ENCODE measurements at regions not wholly inside any gene's neighbourhood (a gene's known extent, or its start where the extent isn't known, plus 50 kb on each side); places are given as distances from the start of the nearest gene placed in this dataset.

DNA sequence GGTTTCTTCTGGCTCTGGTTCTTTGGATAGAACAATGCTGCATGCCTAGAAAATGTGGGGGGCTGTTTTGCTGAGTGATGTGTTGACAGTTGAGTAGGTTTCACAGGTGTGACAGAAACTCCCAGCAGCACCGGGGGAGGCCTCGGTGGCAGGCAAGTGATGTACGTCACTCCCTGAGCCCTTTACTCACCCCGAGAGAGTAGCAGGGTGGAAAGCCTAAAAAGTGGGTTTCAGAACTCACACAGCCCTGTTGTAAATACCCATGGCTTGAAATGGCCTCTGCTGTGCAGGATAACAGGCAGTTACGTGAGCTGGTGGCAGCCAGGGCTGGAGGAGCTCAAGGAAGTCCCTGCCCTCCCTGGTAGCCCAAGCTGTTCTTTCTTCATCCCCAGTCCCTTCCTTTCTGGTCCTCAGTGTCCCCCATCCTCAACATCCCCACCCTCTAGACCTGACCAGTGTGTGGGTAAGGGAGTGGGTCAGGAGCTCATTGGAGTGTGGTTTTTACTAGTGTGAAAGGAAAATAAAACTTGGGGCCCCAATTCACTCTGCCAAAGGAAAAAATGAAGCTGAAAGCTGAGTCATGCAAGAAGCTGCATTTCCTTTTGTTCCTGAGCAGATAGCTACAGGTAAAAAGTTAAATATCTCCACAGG is 258.1 kb downstream of the STK31 start:
- no peaks in the 10 kb centered on the region for H3K4me1 ChIP-seq (ENCODE audit: control insufficient read depth, insufficient read depth, low read length, poor library complexity, severe bottlenecking)
- Mint-ChIP-seq H3K27ac (no peak overlapping the region), H3K27me3 (no peaks in the 10 kb centered on the region), H3K4me3 (no peak overlapping the region), H3K4me1 (no peaks in the 10 kb centered on the region), H3K9me3 (peaks cover 0 to 2% (median 0%) of the 10 kb centered on the region in 7 donors), H3K36me3 (no peaks in the 10 kb centered on the region)
- no peaks in the 10 kb centered on the region for H3K36me3 ChIP-seq (ENCODE audit: control insufficient read depth, insufficient read depth, low read length)
- no peak overlapping the region for H3K27ac ChIP-seq (ENCODE audit: insufficient read depth, low read length, poor library complexity, severe bottlenecking)
- H3K4me3 ChIP-seq (ENCODE audit: low read depth, low read length): no peak overlapping the region
- H3K9me3 ChIP-seq (ENCODE audit: control insufficient read depth in 2 of 2, low read length in 2 of 2): no peaks in the 10 kb centered on the region
- no peak for DNase-seq
- no peaks in the 10 kb centered on the region for H3K27me3 ChIP-seq (ENCODE audit: control insufficient read depth, insufficient read depth, low read length)
- no peak for ATAC-seq (ENCODE audit: low read depth in 2 of 2)

GRCh38 chr7:23968791-23969190 is 258.8 kb downstream of the STK31 start:
- Mint-ChIP-seq H3K27ac (no peak overlapping the region), H3K27me3 (no peaks in the 10 kb centered on the region), H3K9me3 (peaks cover 0 to 2% (median 0%) of the 10 kb centered on the region in 7 donors), H3K36me3 (no peaks in the 10 kb centered on the region), H3K4me1 (no peaks in the 10 kb centered on the region), H3K4me3 (no peak overlapping the region)
- Histone ChIP-seq H3K9me3 (ENCODE audit: control insufficient read depth in 2 of 2, low read length in 2 of 2) (no peaks in the 10 kb centered on the region), H3K27me3 (ENCODE audit: control insufficient read depth, insufficient read depth, low read length) (no peaks in the 10 kb centered on the region), H3K36me3 (ENCODE audit: control insufficient read depth, insufficient read depth, low read length) (no peaks in the 10 kb centered on the region), H3K4me1 (ENCODE audit: control insufficient read depth, insufficient read depth, low read length, poor library complexity, severe bottlenecking) (no peaks in the 10 kb centered on the region), H3K27ac (ENCODE audit: insufficient read depth, low read length, poor library complexity, severe bottlenecking) (no peak overlapping the region), H3K4me3 (ENCODE audit: low read depth, low read length) (no peak overlapping the region)
- no peak for ATAC-seq (ENCODE audit: low read depth in 2 of 2)
- DNase-seq: no peak

- H3K9me3 ChIP-seq (ENCODE audit: control insufficient read depth in 2 of 2, low read length in 2 of 2): no peaks in the 10 kb centered on the region
- ATAC-seq (ENCODE audit: low read depth in 2 of 2) (no peak), DNase-seq (no peak)
- no peak overlapping the region for H3K4me3 Mint-ChIP-seq
- no peaks in the 10 kb centered on the region for H3K36me3 ChIP-seq (ENCODE audit: control insufficient read depth, insufficient read depth, low read length)
- no peaks in the 10 kb centered on the region for H3K36me3 Mint-ChIP-seq
- H3K27me3 ChIP-seq (ENCODE audit: control insufficient read depth, insufficient read depth, low read length): no peaks in the 10 kb centered on the region
- H3K27me3 Mint-ChIP-seq: no peaks in the 10 kb centered on the region
- H3K27ac Mint-ChIP-seq: no peak overlapping the region
- H3K27ac ChIP-seq (ENCODE audit: insufficient read depth, low read length, poor library complexity, severe bottlenecking): no peak overlapping the region
- H3K4me3 ChIP-seq (ENCODE audit: low read depth, low read length): no peak overlapping the region
- no peaks in the 10 kb centered on the region for H3K4me1 ChIP-seq (ENCODE audit: control insufficient read depth, insufficient read depth, low read length, poor library complexity, severe bottlenecking)
- H3K9me3 Mint-ChIP-seq: peaks cover 0 to 5% (median 0%) of the 10 kb centered on the region in 7 donors
- H3K4me1 Mint-ChIP-seq: no peaks in the 10 kb centered on the region
Observed at GRCh38 chr7:23969443-23969842, 259.4 kb downstream of the STK31 start.

- Histone ChIP-seq H3K27me3 (ENCODE audit: control insufficient read depth, insufficient read depth, low read length) (no peaks in the 10 kb centered on the region), H3K4me3 (ENCODE audit: low read depth, low read length) (no peak overlapping the region), H3K27ac (ENCODE audit: insufficient read depth, low read length, poor library complexity, severe bottlenecking) (no peak overlapping the region), H3K9me3 (ENCODE audit: control insufficient read depth in 2 of 2, low read length in 2 of 2) (no peaks in the 10 kb centered on the region), H3K4me1 (ENCODE audit: control insufficient read depth, insufficient read depth, low read length, poor library complexity, severe bottlenecking) (no peaks in the 10 kb centered on the region), H3K36me3 (ENCODE audit: control insufficient read depth, insufficient read depth, low read length) (no peaks in the 10 kb centered on the region)
- DNase-seq (no peak), ATAC-seq (ENCODE audit: low read depth in 2 of 2) (no peak)
- no peaks in the 10 kb centered on the region for H3K4me1 Mint-ChIP-seq
- H3K27me3 Mint-ChIP-seq: no peaks in the 10 kb centered on the region
- H3K4me3 Mint-ChIP-seq: no peak overlapping the region
- H3K27ac Mint-ChIP-seq: no peak overlapping the region
- H3K9me3 Mint-ChIP-seq: peaks cover 0 to 5% (median 0%) of the 10 kb centered on the region in 7 donors
- H3K36me3 Mint-ChIP-seq: no peaks in the 10 kb centered on the region
Observed at GRCh38 chr7:23970193-23970592, 260.2 kb downstream of the STK31 start.

GRCh38 chr7:23971031-23971430 is 261.0 kb downstream of the STK31 start:
- H3K27ac ChIP-seq (ENCODE audit: insufficient read depth, low read length, poor library complexity, severe bottlenecking): no peak overlapping the region
- ATAC-seq (ENCODE audit: low read depth in 2 of 2) (no peak), DNase-seq (no peak)
- H3K36me3 ChIP-seq (ENCODE audit: control insufficient read depth, insufficient read depth, low read length): no peaks in the 10 kb centered on the region
- no peaks in the 10 kb centered on the region for H3K27me3 ChIP-seq (ENCODE audit: control insufficient read depth, insufficient read depth, low read length)
- no peak overlapping the region for H3K4me3 ChIP-seq (ENCODE audit: low read depth, low read length)
- no peaks in the 10 kb centered on the region for H3K27me3 Mint-ChIP-seq
- H3K9me3 Mint-ChIP-seq: peaks cover 0 to 5% (median 0%) of the 10 kb centered on the region in 7 donors
- H3K4me1 ChIP-seq (ENCODE audit: control insufficient read depth, insufficient read depth, low read length, poor library complexity, severe bottlenecking): no peaks in the 10 kb centered on the region
- H3K27ac Mint-ChIP-seq: no peak overlapping the region
- no peaks in the 10 kb centered on the region for H3K4me1 Mint-ChIP-seq
- H3K36me3 Mint-ChIP-seq: no peaks in the 10 kb centered on the region
- no peaks in the 10 kb centered on the region for H3K9me3 ChIP-seq (ENCODE audit: control insufficient read depth in 2 of 2, low read length in 2 of 2)
- no peak overlapping the region for H3K4me3 Mint-ChIP-seq

DNA sequence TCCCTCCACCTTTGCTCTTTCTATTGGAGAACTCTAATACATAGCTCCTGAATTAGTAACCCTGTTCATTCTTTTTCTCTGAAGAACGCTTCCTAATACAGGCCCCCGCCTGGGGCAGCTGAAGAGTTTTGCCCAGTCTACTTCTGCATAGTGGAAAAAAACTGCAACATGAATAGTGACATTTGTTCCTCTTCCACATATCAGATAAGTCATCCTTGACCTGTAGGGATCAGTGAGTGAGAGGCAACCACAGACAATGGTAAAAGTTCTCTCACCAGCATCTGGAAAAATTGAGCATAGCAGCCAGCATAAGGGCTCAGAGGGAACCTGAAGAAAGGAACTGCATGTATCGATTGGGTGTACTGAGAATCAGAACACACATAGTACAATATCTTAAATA is 262.0 kb downstream of the STK31 start:
- DNase-seq: no peak
- no peak for ATAC-seq (ENCODE audit: low read depth in 2 of 2)
- H3K27me3 ChIP-seq (ENCODE audit: control insufficient read depth, insufficient read depth, low read length): no peaks in the 10 kb centered on the region
- H3K4me3 Mint-ChIP-seq: no peak overlapping the region
- H3K36me3 ChIP-seq (ENCODE audit: control insufficient read depth, insufficient read depth, low read length): no peaks in the 10 kb centered on the region
- no peaks in the 10 kb centered on the region for H3K4me1 ChIP-seq (ENCODE audit: control insufficient read depth, insufficient read depth, low read length, poor library complexity, severe bottlenecking)
- H3K27ac ChIP-seq (ENCODE audit: insufficient read depth, low read length, poor library complexity, severe bottlenecking): no peak overlapping the region
- no peaks in the 10 kb centered on the region for H3K27me3 Mint-ChIP-seq
- H3K4me3 ChIP-seq (ENCODE audit: low read depth, low read length): no peak overlapping the region
- peaks cover 0 to 1% of the 10 kb centered on the region in 2 experiments for H3K9me3 ChIP-seq (ENCODE audit: control insufficient read depth in 2 of 2, low read length in 2 of 2)
- H3K9me3 Mint-ChIP-seq: peaks cover 0 to 5% (median 0%) of the 10 kb centered on the region in 7 donors
- no peaks in the 10 kb centered on the region for H3K4me1 Mint-ChIP-seq
- no peak overlapping the region for H3K27ac Mint-ChIP-seq
- H3K36me3 Mint-ChIP-seq: no peaks in the 10 kb centered on the region

DNA sequence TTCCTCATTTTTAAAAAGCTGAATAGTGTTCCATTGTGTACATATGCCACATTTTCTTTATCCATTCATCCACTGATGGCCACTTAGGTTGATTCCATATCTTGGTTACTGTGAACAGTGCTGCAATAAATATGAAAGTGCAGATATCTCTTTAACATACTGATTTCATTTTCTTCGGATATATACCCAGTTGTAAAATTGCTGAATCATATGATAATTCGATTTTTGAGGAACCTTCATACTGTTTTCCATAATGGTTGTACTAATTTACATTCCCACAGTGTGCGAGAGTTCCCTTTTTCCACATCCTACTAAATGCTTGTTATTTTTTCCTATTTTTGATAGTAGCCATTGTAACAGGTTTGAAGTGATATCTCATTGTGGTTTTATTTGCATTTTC is 263.2 kb downstream of the STK31 start:
- no peaks in the 10 kb centered on the region for H3K4me1 Mint-ChIP-seq
- no peaks in the 10 kb centered on the region for H3K27me3 Mint-ChIP-seq
- peaks cover 0 to 1% of the 10 kb centered on the region in 2 experiments for H3K9me3 ChIP-seq (ENCODE audit: control insufficient read depth in 2 of 2, low read length in 2 of 2)
- ATAC-seq (ENCODE audit: low read depth in 2 of 2) (no peak), DNase-seq (no peak)
- H3K27ac ChIP-seq (ENCODE audit: insufficient read depth, low read length, poor library complexity, severe bottlenecking): no peak overlapping the region
- H3K36me3 Mint-ChIP-seq: no peaks in the 10 kb centered on the region
- no peak overlapping the region for H3K27ac Mint-ChIP-seq
- H3K36me3 ChIP-seq (ENCODE audit: control insufficient read depth, insufficient read depth, low read length): no peaks in the 10 kb centered on the region
- H3K27me3 ChIP-seq (ENCODE audit: control insufficient read depth, insufficient read depth, low read length): no peaks in the 10 kb centered on the region
- H3K4me1 ChIP-seq (ENCODE audit: control insufficient read depth, insufficient read depth, low read length, poor library complexity, severe bottlenecking): no peaks in the 10 kb centered on the region
- H3K4me3 Mint-ChIP-seq: no peak overlapping the region
- peaks cover 0 to 5% (median 0%) of the 10 kb centered on the region in 7 donors for H3K9me3 Mint-ChIP-seq
- no peak overlapping the region for H3K4me3 ChIP-seq (ENCODE audit: low read depth, low read length)

DNA sequence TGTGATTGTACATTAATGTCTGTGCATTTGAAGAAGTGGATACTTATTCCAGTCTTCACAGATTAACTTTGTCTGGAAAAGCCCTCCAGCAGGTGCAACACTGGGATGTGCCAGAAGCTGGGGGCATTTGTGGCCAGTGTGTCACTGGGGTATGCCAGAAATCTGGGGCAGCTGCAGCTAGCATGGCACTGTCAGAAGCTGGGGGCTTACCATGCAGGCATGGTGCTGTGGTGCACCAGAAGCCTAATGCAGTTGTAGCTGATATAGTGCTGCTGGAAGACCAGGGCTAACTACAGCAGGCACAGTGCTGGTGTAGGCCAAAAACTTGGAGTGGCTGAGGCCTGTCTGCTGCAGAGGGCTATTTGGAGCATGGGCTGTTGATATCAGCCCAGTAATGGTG is 270.1 kb downstream of the STK31 start:
- Histone ChIP-seq H3K27me3 (ENCODE audit: control insufficient read depth, insufficient read depth, low read length) (peaks cover 2% of the 10 kb centered on the region), H3K27ac (ENCODE audit: insufficient read depth, low read length, poor library complexity, severe bottlenecking) (no peak overlapping the region), H3K4me3 (ENCODE audit: low read depth, low read length) (no peak overlapping the region), H3K36me3 (ENCODE audit: control insufficient read depth, insufficient read depth, low read length) (no peaks in the 10 kb centered on the region), H3K4me1 (ENCODE audit: control insufficient read depth, insufficient read depth, low read length, poor library complexity, severe bottlenecking) (no peaks in the 10 kb centered on the region), H3K9me3 (ENCODE audit: control insufficient read depth in 2 of 2, low read length in 2 of 2) (peaks cover 1 to 4% of the 10 kb centered on the region in 2 experiments)
- Mint-ChIP-seq H3K9me3 (peaks cover 1 to 13% (median 4%) of the 10 kb centered on the region in 7 donors), H3K4me1 (no peaks in the 10 kb centered on the region), H3K36me3 (no peaks in the 10 kb centered on the region), H3K4me3 (no peak overlapping the region), H3K27ac (no peak overlapping the region), H3K27me3 (no peaks in the 10 kb centered on the region)
- no peak for ATAC-seq (ENCODE audit: low read depth in 2 of 2)
- DNase-seq: no peak
